ENCODE measurements at regions not wholly inside any gene's neighbourhood (a gene's known extent, or its start where the extent isn't known, plus 50 kb on each side); places are given as distances from the start of the nearest gene placed in this dataset.

DNA sequence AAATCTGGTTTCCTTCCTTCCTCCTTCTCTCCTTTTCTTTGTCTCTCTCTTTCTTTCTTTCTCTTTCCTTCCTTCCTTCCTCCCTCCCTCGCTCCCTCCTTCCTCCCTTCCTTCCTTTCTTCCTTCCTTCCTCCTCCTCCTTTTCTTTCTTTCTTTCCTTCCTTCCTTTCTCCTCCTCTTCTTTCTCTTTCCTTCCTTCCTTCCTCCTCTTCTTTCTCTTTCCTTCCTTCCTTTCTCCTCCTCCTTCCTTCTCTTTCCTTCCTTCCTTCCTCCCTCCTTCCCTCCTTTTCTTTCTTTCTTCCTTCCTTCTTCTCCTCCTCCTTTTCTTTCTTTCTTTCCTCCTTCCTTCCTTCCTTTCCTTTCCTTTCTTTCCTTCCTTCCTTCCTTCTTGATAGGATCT is 61.2 kb downstream of the VIP start:
- ATAC-seq (no peak), DNase-seq (ENCODE audit: low spot score) (no peak)
- no peaks in the 10 kb centered on the region for H3K9me3 Mint-ChIP-seq
- H3K36me3 Mint-ChIP-seq = no peaks in the 10 kb centered on the region
- H3K4me1 Mint-ChIP-seq = peaks cover 10% of the 10 kb centered on the region
- ChIA-PET CTCF (no interaction called here), POLR2A (no interaction called here)
- H3K27me3 Mint-ChIP-seq (ENCODE audit: low read depth) = no peaks in the 10 kb centered on the region
- no peak for TF ChIP-seq ZNF416 (CRISPR knock-in tag; IDR thresholded peaks at IDR 0.05)
- TF ChIP-seq, protein P1, sequence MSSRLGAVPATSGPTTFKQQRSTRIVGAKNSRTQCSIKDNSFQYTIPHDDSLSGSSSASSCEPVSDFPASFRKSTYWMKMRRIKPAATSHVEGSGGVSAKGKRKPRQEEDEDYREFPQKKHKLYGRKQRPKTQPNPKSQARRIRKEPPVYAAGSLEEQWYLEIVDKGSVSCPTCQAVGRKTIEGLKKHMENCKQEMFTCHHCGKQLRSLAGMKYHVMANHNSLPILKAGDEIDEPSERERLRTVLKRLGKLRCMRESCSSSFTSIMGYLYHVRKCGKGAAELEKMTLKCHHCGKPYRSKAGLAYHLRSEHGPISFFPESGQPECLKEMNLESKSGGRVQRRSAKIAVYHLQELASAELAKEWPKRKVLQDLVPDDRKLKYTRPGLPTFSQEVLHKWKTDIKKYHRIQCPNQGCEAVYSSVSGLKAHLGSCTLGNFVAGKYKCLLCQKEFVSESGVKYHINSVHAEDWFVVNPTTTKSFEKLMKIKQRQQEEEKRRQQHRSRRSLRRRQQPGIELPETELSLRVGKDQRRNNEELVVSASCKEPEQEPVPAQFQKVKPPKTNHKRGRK (CRISPR knock-in tag; IDR thresholded peaks at IDR 0.05; ENCODE audit: borderline replicate concordance) = 0 out of 2 replicates have a peak, but pooled peaks have one; percentile 14
- no peak overlapping the region for H3K4me3 Mint-ChIP-seq
- no peak overlapping the region; the same call in 1 of the 2 replicates for H3K27ac Mint-ChIP-seq

DNA sequence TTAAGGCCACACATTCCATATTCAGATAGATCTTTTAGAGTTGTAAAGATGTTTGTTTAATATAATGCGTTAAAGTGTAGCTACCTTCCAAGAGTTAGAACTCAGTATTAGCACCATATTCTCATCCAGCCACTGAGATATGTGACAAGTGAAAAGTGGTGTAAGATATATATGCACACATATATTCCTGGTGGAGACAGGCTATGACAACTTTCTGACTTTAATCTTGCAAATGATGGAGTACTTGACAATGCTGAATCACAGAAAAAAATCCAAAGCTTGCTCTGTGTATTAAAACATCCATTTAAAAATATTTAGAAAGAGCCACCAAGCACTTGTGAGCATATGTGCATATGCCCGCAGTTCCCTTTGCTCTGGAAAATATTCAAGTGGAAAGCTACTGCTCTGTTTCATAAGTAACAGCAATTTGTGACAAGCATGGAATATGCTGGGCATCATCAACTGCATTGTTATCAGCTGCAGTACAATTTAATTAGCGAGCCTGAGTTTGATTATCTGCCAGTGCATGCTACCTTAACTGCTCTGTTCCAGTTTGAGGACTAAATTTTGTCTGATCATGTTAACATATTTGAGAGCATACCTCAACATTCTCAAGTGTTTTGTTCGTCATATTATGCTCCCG is 64.8 kb downstream of the VIP start:
- H3K27ac Mint-ChIP-seq = no peak overlapping the region
- no peaks in the 10 kb centered on the region for H3K36me3 Mint-ChIP-seq
- TF ChIP-seq ZNF232 (CRISPR knock-in tag; IDR thresholded peaks at IDR 0.05) (no peak), JAZF1 (CRISPR knock-in tag; IDR thresholded peaks at IDR 0.05) (no peak), ZNF416 (CRISPR knock-in tag; IDR thresholded peaks at IDR 0.05) (no peak), FOXJ3 (CRISPR knock-in tag; IDR thresholded peaks at IDR 0.05; ENCODE audit: borderline replicate concordance) (no peak), NR1H2 (CRISPR knock-in tag; IDR thresholded peaks at IDR 0.05) (no peak), NFATC4 (CRISPR knock-in tag; IDR thresholded peaks at IDR 0.05) (no peak)
- TF ChIP-seq, protein P2, sequence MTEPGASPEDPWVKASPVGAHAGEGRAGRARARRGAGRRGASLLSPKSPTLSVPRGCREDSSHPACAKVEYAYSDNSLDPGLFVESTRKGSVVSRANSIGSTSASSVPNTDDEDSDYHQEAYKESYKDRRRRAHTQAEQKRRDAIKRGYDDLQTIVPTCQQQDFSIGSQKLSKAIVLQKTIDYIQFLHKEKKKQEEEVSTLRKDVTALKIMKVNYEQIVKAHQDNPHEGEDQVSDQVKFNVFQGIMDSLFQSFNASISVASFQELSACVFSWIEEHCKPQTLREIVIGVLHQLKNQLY (CRISPR knock-in tag; IDR thresholded peaks at IDR 0.05) = no peak
- TF ChIP-seq, protein P3, sequence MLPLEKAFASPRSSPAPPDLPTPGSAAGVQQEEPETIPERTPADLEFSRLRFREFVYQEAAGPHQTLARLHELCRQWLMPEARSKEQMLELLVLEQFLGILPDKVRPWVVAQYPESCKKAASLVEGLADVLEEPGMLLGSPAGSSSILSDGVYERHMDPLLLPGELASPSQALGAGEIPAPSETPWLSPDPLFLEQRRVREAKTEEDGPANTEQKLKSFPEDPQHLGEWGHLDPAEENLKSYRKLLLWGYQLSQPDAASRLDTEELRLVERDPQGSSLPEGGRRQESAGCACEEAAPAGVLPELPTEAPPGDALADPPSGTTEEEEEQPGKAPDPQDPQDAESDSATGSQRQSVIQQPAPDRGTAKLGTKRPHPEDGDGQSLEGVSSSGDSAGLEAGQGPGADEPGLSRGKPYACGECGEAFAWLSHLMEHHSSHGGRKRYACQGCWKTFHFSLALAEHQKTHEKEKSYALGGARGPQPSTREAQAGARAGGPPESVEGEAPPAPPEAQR (CRISPR knock-in tag; IDR thresholded peaks at IDR 0.05) = no peak
- TF ChIP-seq, protein P4, sequence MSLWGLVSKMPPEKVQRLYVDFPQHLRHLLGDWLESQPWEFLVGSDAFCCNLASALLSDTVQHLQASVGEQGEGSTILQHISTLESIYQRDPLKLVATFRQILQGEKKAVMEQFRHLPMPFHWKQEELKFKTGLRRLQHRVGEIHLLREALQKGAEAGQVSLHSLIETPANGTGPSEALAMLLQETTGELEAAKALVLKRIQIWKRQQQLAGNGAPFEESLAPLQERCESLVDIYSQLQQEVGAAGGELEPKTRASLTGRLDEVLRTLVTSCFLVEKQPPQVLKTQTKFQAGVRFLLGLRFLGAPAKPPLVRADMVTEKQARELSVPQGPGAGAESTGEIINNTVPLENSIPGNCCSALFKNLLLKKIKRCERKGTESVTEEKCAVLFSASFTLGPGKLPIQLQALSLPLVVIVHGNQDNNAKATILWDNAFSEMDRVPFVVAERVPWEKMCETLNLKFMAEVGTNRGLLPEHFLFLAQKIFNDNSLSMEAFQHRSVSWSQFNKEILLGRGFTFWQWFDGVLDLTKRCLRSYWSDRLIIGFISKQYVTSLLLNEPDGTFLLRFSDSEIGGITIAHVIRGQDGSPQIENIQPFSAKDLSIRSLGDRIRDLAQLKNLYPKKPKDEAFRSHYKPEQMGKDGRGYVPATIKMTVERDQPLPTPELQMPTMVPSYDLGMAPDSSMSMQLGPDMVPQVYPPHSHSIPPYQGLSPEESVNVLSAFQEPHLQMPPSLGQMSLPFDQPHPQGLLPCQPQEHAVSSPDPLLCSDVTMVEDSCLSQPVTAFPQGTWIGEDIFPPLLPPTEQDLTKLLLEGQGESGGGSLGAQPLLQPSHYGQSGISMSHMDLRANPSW (CRISPR knock-in tag; conservative IDR thresholded peaks at IDR 0.05; ENCODE audit: low read depth) = no peak
- TF ChIP-seq, protein P5, sequence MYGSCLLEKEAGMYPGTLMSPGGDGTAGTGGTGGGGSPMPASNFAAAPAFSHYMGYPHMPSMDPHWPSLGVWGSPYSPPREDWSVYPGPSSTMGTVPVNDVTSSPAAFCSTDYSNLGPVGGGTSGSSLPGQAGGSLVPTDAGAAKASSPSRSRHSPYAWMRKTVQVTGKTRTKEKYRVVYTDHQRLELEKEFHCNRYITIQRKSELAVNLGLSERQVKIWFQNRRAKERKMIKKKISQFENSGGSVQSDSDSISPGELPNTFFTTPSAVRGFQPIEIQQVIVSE (CRISPR knock-in tag; IDR thresholded peaks at IDR 0.05; ENCODE audit: borderline replicate concordance) = no peak
- DNase-seq (ENCODE audit: low spot score) (no peak), ATAC-seq (no peak)
- peaks cover 6% of the 10 kb centered on the region; the same call in 1 of the 2 replicates for H3K9me3 Mint-ChIP-seq
- ChIA-PET POLR2A (no interaction called here), CTCF (no interaction called here)
- no peaks in the 10 kb centered on the region for H3K27me3 Mint-ChIP-seq (ENCODE audit: low read depth)
- no peak overlapping the region for H3K4me3 Mint-ChIP-seq
- no peaks in the 10 kb centered on the region for H3K4me1 Mint-ChIP-seq

DNA sequence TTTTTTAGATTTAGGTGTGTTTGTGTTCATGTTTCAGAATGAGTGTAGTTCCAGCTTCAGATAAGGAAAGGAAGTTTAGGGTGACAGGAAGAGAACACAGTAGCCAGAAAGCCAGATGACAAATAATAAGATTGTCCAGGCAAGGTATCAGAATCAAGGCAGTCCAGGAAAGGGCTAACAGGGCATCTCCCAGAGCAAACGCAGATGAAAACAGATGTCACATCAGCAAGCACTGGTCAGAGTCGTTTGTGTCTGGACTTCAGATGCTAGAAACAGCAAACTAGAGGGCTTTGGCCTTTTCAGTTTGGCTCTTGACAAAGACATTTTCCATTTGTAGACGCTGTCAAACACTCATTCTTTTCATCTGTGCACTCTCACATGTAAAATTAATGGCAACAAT is 65.5 kb downstream of the VIP start:
- Mint-ChIP-seq H3K27me3 (ENCODE audit: low read depth) (no peaks in the 10 kb centered on the region), H3K27ac (no peak overlapping the region), H3K4me1 (no peaks in the 10 kb centered on the region), H3K4me3 (no peak overlapping the region), H3K9me3 (peaks cover 6% of the 10 kb centered on the region; the same call in 1 of the 2 replicates), H3K36me3 (no peaks in the 10 kb centered on the region)
- ATAC-seq (no peak), DNase-seq (ENCODE audit: low spot score) (no peak)
- ChIA-PET POLR2A (no interaction called here), CTCF (no interaction called here)
- TF ChIP-seq MYBL2 (CRISPR knock-in tag; IDR thresholded peaks at IDR 0.05) = no peak
- no peak for TF ChIP-seq RORB (CRISPR knock-in tag; IDR thresholded peaks at IDR 0.05)
- TF ChIP-seq, protein P1 (CRISPR knock-in tag; IDR thresholded peaks at IDR 0.05; ENCODE audit: borderline replicate concordance) = no peak
